GM12891 (cell line): ENCODE measurements at regions not wholly inside any gene's neighbourhood (a gene's known extent, or its start where the extent isn't known, plus 50 kb on each side); places are given as distances from the start of the nearest gene placed in this dataset.

Source experiments
- POLR2A ChIP-seq: IDR thresholded peaks from 2 replicates; pipeline ENCODE4 v1.6.1; 2011; ENCODE audit warnings: low read depth, low read length, control low read depth
- POLR2AphosphoS5 ChIP-seq: IDR thresholded peaks from 2 replicates; pipeline ENCODE4 v1.6.1; 2011; ENCODE audit warnings: low read depth, low read length, control low read depth
- TAF1 ChIP-seq: IDR thresholded peaks from 2 replicates; pipeline ENCODE4 v1.6.1; 2011; ENCODE audit warnings: low read depth, low read length, control low read depth

GRCh38 chr5:109994135-109994534, 304.4 kb downstream of the MAN2A1 start:
- TF ChIP-seq POLR2A (no peak), TAF1 (no peak), POLR2AphosphoS5 (no peak)
